Upper lobe of left lung (tissue), 6 donors: ENCODE measurements at regions not wholly inside any gene's neighbourhood (a gene's known extent, or its start where the extent isn't known, plus 50 kb on each side); places are given as distances from the start of the nearest gene placed in this dataset.

Experiments
- ATAC-seq, 2 donors: fragments of 200-7000 bp; cut with Tn5 transposase; one replicate each; pipeline ENCODE4 v1.9.1; 2022; ENCODE audit warnings: mild to moderate bottlenecking in 2 of 2, moderate library complexity in 2 of 2; ENCODE audit not compliant: low FRiP score in 2 of 2
- DNase-seq, 2 donors: peaks; one replicate each; pipeline ENCODE4 v3.0.0-alpha.2; 2019 to 2020
- H3K27ac ChIP-seq, 4 donors: fragments of 200-600 bp; sonication (generic); one replicate each; pipeline ENCODE4 v1.5.1; 2016 to 2019
- H3K27me3 ChIP-seq, 4 donors: fragments of 200-600 bp; sonication (generic); one replicate each; pipeline ENCODE4 v1.5.1; 2017 to 2019
- H3K36me3 ChIP-seq, 4 donors: fragments of 200-600 bp; sonication (generic); one replicate each; pipeline ENCODE4 v1.5.1; 2016 to 2019
- H3K4me1 ChIP-seq, 4 donors: fragments of 200-600 bp; sonication (generic); one replicate each; pipeline ENCODE4 v1.5.1; 2018 to 2019
- H3K4me3 ChIP-seq, 4 donors: fragments of 200-600 bp; sonication (generic); one replicate each; pipeline ENCODE4 v1.5.1; 2017 to 2019; ENCODE audit warnings: mild to moderate bottlenecking in 2 of 4, moderate library complexity in 1 of 4
- H3K9me3 ChIP-seq, 4 donors: fragments of 200-600 bp; sonication (generic); one replicate each; pipeline ENCODE4 v1.5.1; 2018 to 2019
- EP300 ChIP-seq, 4 donors: sonication (generic); formaldehyde crosslinking; IDR thresholded peaks; one replicate each; pipeline ENCODE4 v1.5.1; 2017; ENCODE audit warnings: antibody characterized with exemption in 4 of 4, control low read depth in 2 of 4
- POLR2A ChIP-seq, 4 donors: fragments of 450-650 bp; IDR thresholded peaks; one replicate each; pipeline ENCODE4 v1.5.1; 2016 to 2017; ENCODE audit warnings: antibody characterized with exemption in 4 of 4, mild to moderate bottlenecking in 2 of 4
- POLR2AphosphoS5 ChIP-seq, 2 donors: sonication (generic); formaldehyde crosslinking; IDR thresholded peaks; one replicate each; pipeline ENCODE4 v1.5.1; 2017; ENCODE audit warnings: antibody characterized with exemption in 2 of 2
- WGBS, 2 donors: methylation state at CpG; one replicate each; pipeline ENCODE4 v1.1.5; 2017 to 2018; 5-methylcytosine and 5-hydroxymethylcytosine counted together
- TF ChIP-seq, protein P1 (sequence below), 6 experiments: fragments of 450-650 bp in 4 of 6; fragments of 200-600 bp in 2 of 6; sonication (generic) in 2 of 6; IDR thresholded peaks; one replicate each; pipeline ENCODE4 v1.5.1; 2016 to 2019; ENCODE audit warnings: antibody characterized with exemption in 6 of 6
- donor health status: DM: no; HTN: no; CAD: no; lungs with moderate emphysema.
- donor health status: DM: no; HTN: yes; CAD: no; lungs with severe emphysema.

DNA sequence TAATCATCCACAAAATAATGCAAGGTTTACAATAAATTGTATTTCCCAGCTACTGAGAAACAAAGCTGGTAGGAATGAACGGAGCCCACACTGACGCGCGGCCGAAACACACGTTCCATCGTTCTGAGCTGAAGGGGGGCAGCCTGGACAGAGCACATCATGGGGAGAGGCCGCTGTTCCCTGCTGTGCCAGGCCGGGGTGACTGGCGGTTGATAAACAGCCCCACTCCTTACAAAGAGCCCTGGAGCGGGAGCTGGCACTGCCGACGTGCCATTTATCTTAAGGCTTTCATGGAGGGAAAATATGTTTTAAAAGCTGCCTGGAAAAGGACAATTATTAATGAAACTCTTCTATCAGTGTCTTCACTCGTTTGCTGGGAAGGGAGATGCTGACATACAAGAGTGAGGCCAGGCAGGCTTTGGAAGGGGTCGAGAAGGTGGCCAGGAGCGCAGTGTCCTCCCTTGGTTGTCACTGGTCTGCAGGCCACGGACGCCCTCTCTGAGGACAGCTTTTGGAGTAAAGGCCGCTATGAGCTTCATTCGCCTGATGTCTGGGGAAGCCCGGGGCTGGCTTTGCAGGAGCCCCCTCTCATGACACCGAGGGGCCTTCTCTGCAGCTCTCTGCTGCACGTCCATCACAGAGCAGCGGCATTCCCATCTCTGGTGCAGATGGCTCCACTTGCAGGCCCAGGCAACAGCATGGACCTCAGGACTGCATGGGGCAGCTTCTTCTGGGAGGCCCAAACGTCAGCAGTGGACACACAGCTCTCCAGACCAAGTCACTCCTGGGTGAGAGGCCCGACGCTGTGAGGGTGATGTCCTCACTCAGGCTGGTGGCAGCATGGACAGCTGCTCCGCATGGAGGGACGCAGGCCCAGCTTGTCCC, 355.3 kb upstream of the SFSWAP start:
- Histone ChIP-seq H3K27ac (no peak overlapping the region), H3K9me3 (no peaks in the 10 kb centered on the region), H3K4me3 (no peak overlapping the region), H3K27me3 (no peaks in the 10 kb centered on the region), H3K4me1 (no peaks in the 10 kb centered on the region), H3K36me3 (no peaks in the 10 kb centered on the region)
- TF ChIP-seq EP300 (IDR thresholded peaks at IDR 0.05), result no peak
- ATAC-seq (no peak), DNase-seq (no peak)
- 82 to 85% methylated on average over 20 to 29 of the region's 29 CpGs for WGBS, 2 donors

- Histone ChIP-seq H3K36me3 (no peaks in the 10 kb centered on the region), H3K27me3 (no peaks in the 10 kb centered on the region), H3K4me1 (no peaks in the 10 kb centered on the region), H3K4me3 (no peak overlapping the region), H3K9me3 (no peaks in the 10 kb centered on the region), H3K27ac (no peak overlapping the region)
- ATAC-seq, result no peak
- no peak for DNase-seq
- TF ChIP-seq EP300 (IDR thresholded peaks at IDR 0.05), result no peak
- no peak for TF ChIP-seq POLR2AphosphoS5 (IDR thresholded peaks at IDR 0.05)
- TF ChIP-seq POLR2A (IDR thresholded peaks at IDR 0.05), result no peak
- TF ChIP-seq, protein P1, sequence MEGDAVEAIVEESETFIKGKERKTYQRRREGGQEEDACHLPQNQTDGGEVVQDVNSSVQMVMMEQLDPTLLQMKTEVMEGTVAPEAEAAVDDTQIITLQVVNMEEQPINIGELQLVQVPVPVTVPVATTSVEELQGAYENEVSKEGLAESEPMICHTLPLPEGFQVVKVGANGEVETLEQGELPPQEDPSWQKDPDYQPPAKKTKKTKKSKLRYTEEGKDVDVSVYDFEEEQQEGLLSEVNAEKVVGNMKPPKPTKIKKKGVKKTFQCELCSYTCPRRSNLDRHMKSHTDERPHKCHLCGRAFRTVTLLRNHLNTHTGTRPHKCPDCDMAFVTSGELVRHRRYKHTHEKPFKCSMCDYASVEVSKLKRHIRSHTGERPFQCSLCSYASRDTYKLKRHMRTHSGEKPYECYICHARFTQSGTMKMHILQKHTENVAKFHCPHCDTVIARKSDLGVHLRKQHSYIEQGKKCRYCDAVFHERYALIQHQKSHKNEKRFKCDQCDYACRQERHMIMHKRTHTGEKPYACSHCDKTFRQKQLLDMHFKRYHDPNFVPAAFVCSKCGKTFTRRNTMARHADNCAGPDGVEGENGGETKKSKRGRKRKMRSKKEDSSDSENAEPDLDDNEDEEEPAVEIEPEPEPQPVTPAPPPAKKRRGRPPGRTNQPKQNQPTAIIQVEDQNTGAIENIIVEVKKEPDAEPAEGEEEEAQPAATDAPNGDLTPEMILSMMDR (IDR thresholded peaks at IDR 0.05), result no peak
- WGBS, 2 donors, result 77% methylated on average over 18 of the region's 18 CpGs
Observed at GRCh38 chr12:131356485-131357184, 354.3 kb upstream of the SFSWAP start.

DNA sequence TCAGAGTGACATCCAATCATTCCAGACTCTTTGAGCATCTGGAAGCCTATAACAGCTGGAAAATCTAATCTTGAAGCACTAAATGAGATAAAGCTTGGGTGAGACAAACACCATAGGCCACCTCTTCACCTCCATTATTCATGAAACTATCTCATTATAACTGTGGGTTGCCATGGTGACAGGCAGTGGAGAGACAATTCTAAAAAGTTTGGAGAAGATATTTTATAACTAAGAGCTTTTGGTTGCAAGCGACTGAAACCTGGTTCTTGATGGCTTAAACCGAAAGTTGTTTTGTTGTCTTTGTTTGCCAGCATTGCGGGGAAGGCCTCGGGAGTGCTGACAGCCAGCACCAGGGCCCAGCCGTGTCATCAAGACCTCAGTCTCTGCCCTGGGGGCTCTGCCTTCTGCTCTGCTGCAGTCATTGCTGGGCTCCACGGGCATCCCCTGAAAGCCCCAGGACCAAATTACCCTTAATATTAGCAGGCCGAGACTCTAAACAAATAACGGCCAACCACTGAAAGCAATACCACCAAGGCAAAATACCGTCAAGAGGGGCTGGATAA, 353.6 kb upstream of the SFSWAP start:
- TF ChIP-seq EP300 (IDR thresholded peaks at IDR 0.05) (no peak), POLR2A (IDR thresholded peaks at IDR 0.05) (no peak)
- TF ChIP-seq, protein P1 (IDR thresholded peaks at IDR 0.05), result no peak
- Histone ChIP-seq H3K9me3 (no peaks in the 10 kb centered on the region), H3K4me1 (no peaks in the 10 kb centered on the region), H3K36me3 (no peaks in the 10 kb centered on the region), H3K27ac (no peak overlapping the region), H3K4me3 (no peak overlapping the region), H3K27me3 (no peaks in the 10 kb centered on the region)
- ATAC-seq (no peak), DNase-seq (no peak)
- WGBS, 2 donors, result 81 to 86% methylated on average over 8 to 9 of the region's 9 CpGs

- WGBS, 2 donors, result 36 to 48% methylated on average over 3 of the region's 3 CpGs
- TF ChIP-seq POLR2A (IDR thresholded peaks at IDR 0.05) (no peak), POLR2AphosphoS5 (IDR thresholded peaks at IDR 0.05) (no peak), EP300 (IDR thresholded peaks at IDR 0.05) (no peak)
- TF ChIP-seq, protein P1 (IDR thresholded peaks at IDR 0.05), result no peak
- H3K9me3 ChIP-seq, result no peaks in the 10 kb centered on the region
- no peak overlapping the region for H3K27ac ChIP-seq
- no peak overlapping the region for H3K4me3 ChIP-seq
- H3K4me1 ChIP-seq, result no peaks in the 10 kb centered on the region
- DNase-seq, result no peak
- no peaks in the 10 kb centered on the region for H3K36me3 ChIP-seq
- no peak for ATAC-seq
- no peaks in the 10 kb centered on the region for H3K27me3 ChIP-seq
Observed at GRCh38 chr12:131357920-131358319, 353.0 kb upstream of the SFSWAP start.
